ENCODE measurements at regions not wholly inside any gene's neighbourhood (a gene's known extent, or its start where the extent isn't known, plus 50 kb on each side); places are given as distances from the start of the nearest gene placed in this dataset.

DNA sequence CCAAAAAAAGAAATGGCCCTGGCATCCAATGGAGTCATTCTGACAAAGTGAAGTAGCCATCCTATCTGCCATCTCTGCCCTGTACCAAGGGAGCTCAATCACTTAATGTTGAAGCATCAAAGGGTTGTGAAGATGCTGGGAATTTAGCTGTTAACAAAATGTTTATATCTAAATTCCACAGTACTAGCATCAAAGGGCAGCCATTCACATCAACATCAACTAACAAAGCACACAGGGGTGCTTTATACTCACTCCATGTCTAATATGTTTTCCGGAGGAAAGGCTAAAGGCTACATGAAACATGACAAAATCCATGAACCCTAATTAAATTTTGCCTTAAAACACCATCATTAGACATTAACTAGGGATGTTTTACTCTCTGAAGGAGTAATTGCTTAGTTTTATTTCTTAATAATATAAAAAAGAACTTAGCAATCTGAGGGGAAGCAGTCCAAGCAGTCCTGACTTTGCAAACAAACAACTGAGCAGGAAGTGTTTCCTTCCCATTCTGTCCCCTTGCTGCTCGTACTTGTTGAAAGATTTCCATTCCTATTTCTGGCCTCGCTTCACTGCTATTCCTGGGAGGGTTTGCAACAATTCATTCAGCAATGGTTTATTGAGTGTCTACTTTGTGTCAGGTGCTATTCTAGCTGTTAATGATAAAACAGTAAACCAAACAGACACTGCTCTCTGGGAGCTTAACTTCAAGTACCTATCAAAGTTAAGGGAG is 208.6 kb upstream of the SLC7A11 start:
- DNase-seq: peak in 2 of 3 donors; percentile 15 to 24
- Histone ChIP-seq H3K27ac (ENCODE audit: low read depth in 1 of 2, low read length in 1 of 2) (peak overlapping the region in 1 of 2 donors; percentile 52), H3K9me3 (ENCODE audit: control insufficient read depth in 4 of 4, insufficient read depth in 3 of 4, low read length in 3 of 4) (no peaks in the 10 kb centered on the region), H3K4me1 (ENCODE audit: control insufficient read depth in 5 of 5, insufficient read depth in 5 of 5, low read length in 5 of 5) (peaks cover 0 to 2% (median 0%) of the 10 kb centered on the region in 5 donors), H3K9ac (ENCODE audit: insufficient read depth in 1 of 2, low read length in 2 of 2) (no peak overlapping the region), H3K4me3 (no peak overlapping the region), H3K27me3 (ENCODE audit: control insufficient read depth in 3 of 3, insufficient read depth in 3 of 3, low read length in 2 of 3) (no peaks in the 10 kb centered on the region), H3K36me3 (ENCODE audit: control insufficient read depth in 4 of 4, insufficient read depth in 4 of 4, low read length in 4 of 4) (no peaks in the 10 kb centered on the region)
- 36% methylated on average over 3 of the region's 3 CpGs for WGBS, 2 donors
- TF ChIP-seq, protein P1, sequence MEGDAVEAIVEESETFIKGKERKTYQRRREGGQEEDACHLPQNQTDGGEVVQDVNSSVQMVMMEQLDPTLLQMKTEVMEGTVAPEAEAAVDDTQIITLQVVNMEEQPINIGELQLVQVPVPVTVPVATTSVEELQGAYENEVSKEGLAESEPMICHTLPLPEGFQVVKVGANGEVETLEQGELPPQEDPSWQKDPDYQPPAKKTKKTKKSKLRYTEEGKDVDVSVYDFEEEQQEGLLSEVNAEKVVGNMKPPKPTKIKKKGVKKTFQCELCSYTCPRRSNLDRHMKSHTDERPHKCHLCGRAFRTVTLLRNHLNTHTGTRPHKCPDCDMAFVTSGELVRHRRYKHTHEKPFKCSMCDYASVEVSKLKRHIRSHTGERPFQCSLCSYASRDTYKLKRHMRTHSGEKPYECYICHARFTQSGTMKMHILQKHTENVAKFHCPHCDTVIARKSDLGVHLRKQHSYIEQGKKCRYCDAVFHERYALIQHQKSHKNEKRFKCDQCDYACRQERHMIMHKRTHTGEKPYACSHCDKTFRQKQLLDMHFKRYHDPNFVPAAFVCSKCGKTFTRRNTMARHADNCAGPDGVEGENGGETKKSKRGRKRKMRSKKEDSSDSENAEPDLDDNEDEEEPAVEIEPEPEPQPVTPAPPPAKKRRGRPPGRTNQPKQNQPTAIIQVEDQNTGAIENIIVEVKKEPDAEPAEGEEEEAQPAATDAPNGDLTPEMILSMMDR (IDR thresholded peaks at IDR 0.05; ENCODE audit: control extremely low read depth, extremely low read depth): no peak
- ATAC-seq (ENCODE audit: insufficient read depth, low FRiP score): peak; percentile 19

DNA sequence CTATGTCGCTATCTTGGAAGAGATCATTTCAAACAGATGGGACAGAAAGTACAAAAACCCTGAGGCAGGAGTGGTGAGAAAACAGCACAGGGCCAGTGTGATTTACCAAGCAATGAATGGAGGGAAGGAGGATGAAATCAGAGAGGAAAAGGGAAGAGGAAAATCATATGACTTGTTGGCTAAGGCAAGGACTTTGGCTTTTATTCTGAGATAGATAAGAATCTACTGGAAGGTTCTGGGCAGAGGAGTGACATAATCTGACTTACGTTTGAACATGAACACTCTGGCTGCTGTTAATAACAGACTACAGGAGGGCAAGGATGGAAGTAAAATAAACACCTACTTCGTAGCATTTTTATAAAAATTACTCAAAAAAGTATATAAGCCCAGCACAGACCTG is 207.8 kb upstream of the SLC7A11 start:
- TF ChIP-seq, protein P1 (IDR thresholded peaks at IDR 0.05; ENCODE audit: control extremely low read depth, extremely low read depth): no peak
- no peak for DNase-seq
- H3K4me3 ChIP-seq: no peak overlapping the region
- no peak overlapping the region for H3K27ac ChIP-seq (ENCODE audit: low read depth in 1 of 2, low read length in 1 of 2)
- no peak for ATAC-seq (ENCODE audit: insufficient read depth, low FRiP score)
- H3K4me1 ChIP-seq (ENCODE audit: control insufficient read depth in 5 of 5, insufficient read depth in 5 of 5, low read length in 5 of 5): peaks cover 0 to 2% (median 0%) of the 10 kb centered on the region in 5 donors
- no peaks in the 10 kb centered on the region for H3K27me3 ChIP-seq (ENCODE audit: control insufficient read depth in 3 of 3, insufficient read depth in 3 of 3, low read length in 2 of 3)
- H3K9ac ChIP-seq (ENCODE audit: insufficient read depth in 1 of 2, low read length in 2 of 2): no peak overlapping the region
- H3K36me3 ChIP-seq (ENCODE audit: control insufficient read depth in 4 of 4, insufficient read depth in 4 of 4, low read length in 4 of 4): no peaks in the 10 kb centered on the region
- H3K9me3 ChIP-seq (ENCODE audit: control insufficient read depth in 4 of 4, insufficient read depth in 3 of 4, low read length in 3 of 4): no peaks in the 10 kb centered on the region
- 54 to 60% methylated on average over 3 of the region's 3 CpGs for WGBS, 2 donors

DNA sequence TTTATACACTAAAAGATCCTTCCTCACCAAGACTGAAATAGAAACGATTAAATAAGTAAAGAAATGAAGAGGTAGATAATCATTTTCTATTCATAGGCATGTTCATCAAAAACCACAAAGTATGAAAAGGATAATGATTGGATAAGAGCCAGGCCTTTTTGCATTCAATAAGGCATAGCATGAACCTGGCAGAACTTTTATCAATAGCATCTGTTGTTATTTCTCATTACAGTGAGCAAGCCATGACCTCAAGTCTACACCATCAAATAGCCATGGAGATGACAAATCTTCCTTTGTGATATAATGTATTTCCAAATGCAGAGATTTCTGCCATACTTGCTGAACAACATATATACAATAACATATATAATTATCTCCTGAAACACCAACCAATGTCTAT is 206.0 kb upstream of the SLC7A11 start:
- no peaks in the 10 kb centered on the region for H3K36me3 ChIP-seq (ENCODE audit: control insufficient read depth in 4 of 4, insufficient read depth in 4 of 4, low read length in 4 of 4)
- TF ChIP-seq, protein P1 (IDR thresholded peaks at IDR 0.05; ENCODE audit: control extremely low read depth, extremely low read depth): no peak
- no peaks in the 10 kb centered on the region for H3K27me3 ChIP-seq (ENCODE audit: control insufficient read depth in 3 of 3, insufficient read depth in 3 of 3, low read length in 2 of 3)
- no peak overlapping the region for H3K27ac ChIP-seq (ENCODE audit: low read depth in 1 of 2, low read length in 1 of 2)
- no peak overlapping the region for H3K4me3 ChIP-seq
- H3K4me1 ChIP-seq (ENCODE audit: control insufficient read depth in 5 of 5, insufficient read depth in 5 of 5, low read length in 5 of 5): peaks cover 0 to 2% (median 0%) of the 10 kb centered on the region in 5 donors
- H3K9me3 ChIP-seq (ENCODE audit: control insufficient read depth in 4 of 4, insufficient read depth in 3 of 4, low read length in 3 of 4): no peaks in the 10 kb centered on the region
- ATAC-seq (ENCODE audit: insufficient read depth, low FRiP score): no peak
- WGBS, 2 donors: 73 to 77% methylated on average over 1 of the region's 1 CpG
- no peak overlapping the region for H3K9ac ChIP-seq (ENCODE audit: insufficient read depth in 1 of 2, low read length in 2 of 2)
- no peak for DNase-seq

DNA sequence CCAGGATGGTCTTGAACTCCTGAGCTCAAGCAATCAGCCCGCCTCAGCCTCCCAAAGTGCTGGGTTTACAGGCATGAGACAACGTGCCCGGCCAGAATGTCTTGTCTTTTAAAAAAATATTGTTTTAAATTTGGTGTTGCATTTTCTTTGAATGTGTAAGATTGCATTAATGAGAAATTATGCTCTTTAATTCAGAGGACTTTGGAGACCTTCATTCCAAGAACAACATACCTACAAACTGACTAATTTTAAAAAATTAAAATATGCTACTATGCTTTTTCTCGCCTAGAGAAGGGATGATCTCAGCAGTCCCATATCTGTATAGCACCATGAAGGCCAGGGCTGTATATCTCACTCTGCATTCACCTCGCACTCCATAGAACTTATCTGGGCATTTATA is 204.3 kb upstream of the SLC7A11 start:
- no peak overlapping the region for H3K9ac ChIP-seq (ENCODE audit: insufficient read depth in 1 of 2, low read length in 2 of 2)
- WGBS, 2 donors: 97 to 98% methylated on average over 5 of the region's 5 CpGs
- ATAC-seq (ENCODE audit: insufficient read depth, low FRiP score) (no peak), DNase-seq (no peak)
- no peak overlapping the region for H3K4me3 ChIP-seq
- no peaks in the 10 kb centered on the region for H3K36me3 ChIP-seq (ENCODE audit: control insufficient read depth in 4 of 4, insufficient read depth in 4 of 4, low read length in 4 of 4)
- no peaks in the 10 kb centered on the region for H3K27me3 ChIP-seq (ENCODE audit: control insufficient read depth in 3 of 3, insufficient read depth in 3 of 3, low read length in 2 of 3)
- no peak overlapping the region for H3K27ac ChIP-seq (ENCODE audit: low read depth in 1 of 2, low read length in 1 of 2)
- H3K9me3 ChIP-seq (ENCODE audit: control insufficient read depth in 4 of 4, insufficient read depth in 3 of 4, low read length in 3 of 4): no peaks in the 10 kb centered on the region
- no peaks in the 10 kb centered on the region for H3K4me1 ChIP-seq (ENCODE audit: control insufficient read depth in 5 of 5, insufficient read depth in 5 of 5, low read length in 5 of 5)
- TF ChIP-seq, protein P1 (IDR thresholded peaks at IDR 0.05; ENCODE audit: control extremely low read depth, extremely low read depth): no peak
